CD14-positive monocyte (primary cell): ENCODE measurements at regions not wholly inside any gene's neighbourhood (a gene's known extent, or its start where the extent isn't known, plus 50 kb on each side); places are given as distances from the start of the nearest gene placed in this dataset.

Experiments
- DNase-seq, 3 donors: peaks; one replicate each; pipeline ENCODE4 v3.0.0-alpha.2; 2011 to 2022
- H2AFZ ChIP-seq: 2 replicates; pipeline ENCODE4 v1.6.0; 2012; ENCODE audit warnings: mild to moderate bottlenecking, low read depth, low read length, inconsistent platforms; ENCODE audit not compliant: insufficient read depth, poor library complexity, severe bottlenecking
- H3K27ac ChIP-seq, 2 donors: 1 replicate in 1 of 2; 2 replicates in 1 of 2; pipeline ENCODE4 v1.5.1; 2012 to 2013; ENCODE audit warnings: low read length in 2 of 2, control low read depth in 1 of 2, inconsistent platforms in 1 of 2, low read depth in 1 of 2, mild to moderate bottlenecking in 1 of 2
- H3K27me3 ChIP-seq, 2 donors: one replicate each; pipeline versions ENCODE4 v1.6.0 to v1.6.1; 2011 to 2013; ENCODE audit warnings: low read length in 2 of 2; ENCODE audit not compliant: control insufficient read depth in 2 of 2, insufficient read depth in 2 of 2
- H3K36me3 ChIP-seq, 2 donors: replicated peaks in 1 of 2; 1 replicate in 1 of 2; 2 replicates in 1 of 2; pipeline versions ENCODE4 v1.5.1 to v1.6.1; 2012 to 2013; ENCODE audit warnings: low read length in 2 of 2, control low read depth in 1 of 2, inconsistent platforms in 1 of 2, mild to moderate bottlenecking in 1 of 2; ENCODE audit not compliant: insufficient read depth in 2 of 2, control insufficient read depth in 1 of 2
- H3K4me1 ChIP-seq, 2 donors: 1 replicate in 1 of 2; 2 replicates in 1 of 2; pipeline versions ENCODE4 v1.5.1 to v1.6.1; 2012 to 2013; ENCODE audit warnings: low read length in 2 of 2, control low read depth in 1 of 2, inconsistent platforms in 1 of 2, mild to moderate bottlenecking in 1 of 2, moderate library complexity in 1 of 2; ENCODE audit not compliant: insufficient read depth in 2 of 2, control insufficient read depth in 1 of 2
- H3K4me2 ChIP-seq: replicated peaks from 2 replicates; pipeline ENCODE3; 2012; ENCODE audit warnings: low read length, moderate library complexity, mild to moderate bottlenecking; ENCODE audit not compliant: poor library complexity, severe bottlenecking; ENCODE audit errors: extremely low read depth
- H3K4me3 ChIP-seq, 3 experiments: fragments of 200-600 bp in 1 of 3; sonication (generic) in 1 of 3; replicated peaks in 1 of 3; 1 replicate in 2 of 3; 2 replicates in 1 of 3; pipeline ENCODE4 v1.5.1; 2011 to 2013; ENCODE audit warnings: low read length in 3 of 3, mild to moderate bottlenecking in 3 of 3, control low read depth in 2 of 3, low read depth in 2 of 3, inconsistent platforms in 1 of 3, moderate library complexity in 1 of 3
- H3K79me2 ChIP-seq: 2 replicates; pipeline ENCODE4 v1.6.0; 2012; ENCODE audit warnings: mild to moderate bottlenecking, control low read depth, inconsistent platforms, low read length, moderate library complexity; ENCODE audit not compliant: insufficient read depth
- H3K9ac ChIP-seq: 2 replicates; pipeline ENCODE4 v1.6.0; 2017; ENCODE audit warnings: low read length, mild to moderate bottlenecking; ENCODE audit not compliant: insufficient read depth, poor library complexity, severe bottlenecking
- H3K9me3 ChIP-seq, 2 donors: replicated peaks in 1 of 2; 1 replicate in 1 of 2; 2 replicates in 1 of 2; pipeline versions ENCODE4 v1.5.1 to v1.6.1; 2012 to 2013; ENCODE audit warnings: low read length in 2 of 2, control low read depth in 1 of 2; ENCODE audit not compliant: control insufficient read depth in 1 of 2, insufficient read depth in 1 of 2
- H4K20me1 ChIP-seq: 2 replicates; pipeline ENCODE4 v1.6.0; 2012; ENCODE audit warnings: mild to moderate bottlenecking, low read length, control low read depth, moderate library complexity; ENCODE audit not compliant: insufficient read depth
- H3K27ac Mint-ChIP-seq, 7 donors: one replicate each; pipeline ENCODE4 v1.8.0; 2020; ENCODE audit warnings: mild to moderate bottlenecking in 7 of 7, mixed read lengths in 7 of 7, moderate library complexity in 6 of 7, inconsistent platforms in 2 of 7
- H3K27me3 Mint-ChIP-seq, 3 donors: one replicate each; pipeline ENCODE4 v1.8.0; 2021 to 2022; ENCODE audit warnings: low read depth in 3 of 3, mild to moderate bottlenecking in 3 of 3, mixed read lengths in 3 of 3, moderate library complexity in 3 of 3, inconsistent platforms in 1 of 3
- H3K36me3 Mint-ChIP-seq, 2 donors: one replicate each; pipeline ENCODE4 v1.8.0; 2020; ENCODE audit warnings: mixed read lengths in 2 of 2, inconsistent platforms in 1 of 2, mild to moderate bottlenecking in 1 of 2
- H3K4me1 Mint-ChIP-seq: one replicate; pipeline ENCODE4 v1.8.0; 2020; ENCODE audit warnings: mild to moderate bottlenecking, mixed read lengths
- H3K4me3 Mint-ChIP-seq, 2 donors: one replicate each; pipeline ENCODE4 v1.8.0; 2020; ENCODE audit warnings: mild to moderate bottlenecking in 2 of 2, mixed read lengths in 2 of 2, moderate library complexity in 1 of 2
- H3K9me3 Mint-ChIP-seq, 7 donors: one replicate each; pipeline ENCODE4 v1.8.0; 2020 to 2022; ENCODE audit warnings: mixed read lengths in 7 of 7, mild to moderate bottlenecking in 6 of 7, moderate library complexity in 6 of 7, inconsistent platforms in 2 of 7
- WGBS: methylation state at CpG from one replicate; pipeline ENCODE4 v1.1.5; 2013; ENCODE audit warnings: missing lambda C conversion rate; ENCODE audit not compliant: insufficient coverage; 5-methylcytosine and 5-hydroxymethylcytosine counted together
- intact Hi-C, 2 donors: fragments of 100-400 bp; cut with micrococcal nuclease; formaldehyde crosslinking; loops; one replicate each; pipeline versions ENCODE4 v1.15.0 to v1.15.1; 2023
- TF ChIP-seq, protein P1 (sequence below): fragments of 200-600 bp; IDR thresholded peaks from one replicate; pipeline ENCODE4 v1.8.0; 2022; ENCODE audit warnings: antibody characterized with exemption, mild to moderate bottlenecking

DNA sequence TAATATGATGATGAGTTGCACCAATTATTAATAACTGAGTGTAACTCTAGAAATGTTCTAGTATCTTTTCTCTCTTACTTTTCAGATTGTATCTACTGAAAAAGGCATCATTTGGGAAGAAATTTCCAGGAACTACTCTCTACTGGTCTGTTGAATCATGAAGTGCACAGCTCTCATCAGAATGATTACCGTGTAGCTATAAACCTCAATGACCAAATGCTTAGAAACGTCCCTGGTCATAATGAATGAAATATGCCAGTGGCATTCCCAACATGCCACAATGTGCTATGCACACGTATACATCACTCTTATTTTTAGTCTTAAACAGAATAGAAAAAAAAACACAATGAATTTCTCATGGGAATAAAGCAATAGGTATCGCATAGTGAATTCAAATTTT lies 534.3 kb upstream of the OLFM3 start:
- no peaks in the 10 kb centered on the region for H3K36me3 ChIP-seq
- intact Hi-C loops, result no loop called here
- H3K79me2 ChIP-seq, result no peaks in the 10 kb centered on the region
- Mint-ChIP-seq H3K36me3 (no peaks in the 10 kb centered on the region), H3K4me3 (no peak overlapping the region), H3K4me1 (no peaks in the 10 kb centered on the region), H3K27ac (no peak overlapping the region), H3K27me3 (no peaks in the 10 kb centered on the region), H3K9me3 (peaks cover 0 to 7% (median 4%) of the 10 kb centered on the region in 7 donors)
- H3K9me3 ChIP-seq, result no peaks in the 10 kb centered on the region
- no peak overlapping the region for H3K9ac ChIP-seq
- TF ChIP-seq, protein P1, sequence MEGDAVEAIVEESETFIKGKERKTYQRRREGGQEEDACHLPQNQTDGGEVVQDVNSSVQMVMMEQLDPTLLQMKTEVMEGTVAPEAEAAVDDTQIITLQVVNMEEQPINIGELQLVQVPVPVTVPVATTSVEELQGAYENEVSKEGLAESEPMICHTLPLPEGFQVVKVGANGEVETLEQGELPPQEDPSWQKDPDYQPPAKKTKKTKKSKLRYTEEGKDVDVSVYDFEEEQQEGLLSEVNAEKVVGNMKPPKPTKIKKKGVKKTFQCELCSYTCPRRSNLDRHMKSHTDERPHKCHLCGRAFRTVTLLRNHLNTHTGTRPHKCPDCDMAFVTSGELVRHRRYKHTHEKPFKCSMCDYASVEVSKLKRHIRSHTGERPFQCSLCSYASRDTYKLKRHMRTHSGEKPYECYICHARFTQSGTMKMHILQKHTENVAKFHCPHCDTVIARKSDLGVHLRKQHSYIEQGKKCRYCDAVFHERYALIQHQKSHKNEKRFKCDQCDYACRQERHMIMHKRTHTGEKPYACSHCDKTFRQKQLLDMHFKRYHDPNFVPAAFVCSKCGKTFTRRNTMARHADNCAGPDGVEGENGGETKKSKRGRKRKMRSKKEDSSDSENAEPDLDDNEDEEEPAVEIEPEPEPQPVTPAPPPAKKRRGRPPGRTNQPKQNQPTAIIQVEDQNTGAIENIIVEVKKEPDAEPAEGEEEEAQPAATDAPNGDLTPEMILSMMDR, result no peak
- no peaks in the 10 kb centered on the region for H4K20me1 ChIP-seq
- WGBS, result no CpG with 5 or more reads among the region's 4 CpGs
- no peak overlapping the region for H3K4me2 ChIP-seq
- H3K27me3 ChIP-seq, result no peaks in the 10 kb centered on the region
- no peaks in the 10 kb centered on the region for H3K4me1 ChIP-seq
- no peak overlapping the region for H3K27ac ChIP-seq
- no peak for DNase-seq
- H3K4me3 ChIP-seq, result no peak overlapping the region
- no peak overlapping the region for H2AFZ ChIP-seq

DNA sequence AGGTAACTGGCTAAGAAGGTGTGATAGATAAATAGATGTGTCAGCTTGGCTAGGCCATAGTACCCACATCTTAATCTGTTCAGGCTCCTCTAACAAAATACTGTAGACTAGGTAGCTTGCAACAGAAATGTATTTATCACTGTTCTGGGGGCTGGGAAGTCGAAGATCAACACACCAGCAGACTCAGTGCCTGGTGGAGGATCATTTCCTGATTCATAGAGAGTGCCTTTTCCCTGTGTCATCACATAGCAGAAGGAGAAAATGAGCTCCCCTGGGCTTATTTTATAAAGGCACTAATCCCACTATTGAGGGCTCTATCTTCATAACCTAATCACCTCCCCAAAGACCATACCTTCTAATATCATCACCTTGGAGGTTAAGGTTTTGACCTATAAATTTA lies 532.7 kb upstream of the OLFM3 start:
- H3K36me3 Mint-ChIP-seq, result no peaks in the 10 kb centered on the region
- DNase-seq, result no peak
- Histone ChIP-seq H3K27me3 (no peaks in the 10 kb centered on the region), H3K4me2 (no peak overlapping the region), H3K4me1 (no peaks in the 10 kb centered on the region), H3K27ac (no peak overlapping the region), H3K9me3 (no peaks in the 10 kb centered on the region), H4K20me1 (no peaks in the 10 kb centered on the region), H3K36me3 (no peaks in the 10 kb centered on the region), H3K4me3 (no peak overlapping the region), H3K79me2 (no peaks in the 10 kb centered on the region), H2AFZ (no peak overlapping the region), H3K9ac (no peak overlapping the region)
- intact Hi-C loops, result no loop called here
- H3K27ac Mint-ChIP-seq, result no peak overlapping the region
- no peak overlapping the region for H3K4me3 Mint-ChIP-seq
- H3K27me3 Mint-ChIP-seq, result no peaks in the 10 kb centered on the region
- TF ChIP-seq, protein P1, result no peak
- peaks cover 0 to 5% (median 2%) of the 10 kb centered on the region in 7 donors for H3K9me3 Mint-ChIP-seq
- WGBS, result 50% methylated on average over 1 of the region's 1 CpG
- H3K4me1 Mint-ChIP-seq, result no peaks in the 10 kb centered on the region
